OCI-LY3 (cell line): ENCODE measurements at regions not wholly inside any gene's neighbourhood (a gene's known extent, or its start where the extent isn't known, plus 50 kb on each side); places are given as distances from the start of the nearest gene placed in this dataset.

Source experiments
- EZH2phosphoT487 ChIP-seq: fragments of 200-600 bp; shearing (Covaris generic); IDR thresholded peaks from 2 replicates; pipeline ENCODE4 v1.6.1; 2018; ENCODE audit warnings: antibody characterized with exemption, mixed run types, low read depth
- TF ChIP-seq, protein P1 (sequence below): fragments of 200-600, 300-600 bp; sonication (generic); IDR thresholded peaks from 2 replicates; pipeline ENCODE4 v1.5.1; 2014; ENCODE audit warnings: antibody characterized with exemption, low read length, low read depth

DNA sequence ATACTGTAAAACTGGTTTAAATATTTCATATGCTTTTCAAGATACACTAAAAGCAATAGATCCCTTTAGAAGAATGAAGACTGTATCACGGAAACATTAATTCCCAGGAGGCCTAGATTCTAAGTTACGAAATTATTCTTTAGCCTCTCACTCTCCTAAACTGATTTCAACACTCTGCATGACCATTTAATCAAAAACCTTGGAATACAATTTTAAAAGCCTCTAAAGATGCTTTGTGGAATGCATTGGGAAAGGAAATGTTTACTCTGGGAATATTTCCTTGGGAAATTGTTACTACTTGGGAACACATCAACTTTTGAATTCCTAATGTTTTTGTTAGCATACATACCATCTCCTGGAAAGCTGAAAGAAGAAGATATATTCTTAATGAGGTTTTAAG lies 255.7 kb upstream of the FAR2 start:
- TF ChIP-seq EZH2phosphoT487: no peak
- TF ChIP-seq, protein P1, sequence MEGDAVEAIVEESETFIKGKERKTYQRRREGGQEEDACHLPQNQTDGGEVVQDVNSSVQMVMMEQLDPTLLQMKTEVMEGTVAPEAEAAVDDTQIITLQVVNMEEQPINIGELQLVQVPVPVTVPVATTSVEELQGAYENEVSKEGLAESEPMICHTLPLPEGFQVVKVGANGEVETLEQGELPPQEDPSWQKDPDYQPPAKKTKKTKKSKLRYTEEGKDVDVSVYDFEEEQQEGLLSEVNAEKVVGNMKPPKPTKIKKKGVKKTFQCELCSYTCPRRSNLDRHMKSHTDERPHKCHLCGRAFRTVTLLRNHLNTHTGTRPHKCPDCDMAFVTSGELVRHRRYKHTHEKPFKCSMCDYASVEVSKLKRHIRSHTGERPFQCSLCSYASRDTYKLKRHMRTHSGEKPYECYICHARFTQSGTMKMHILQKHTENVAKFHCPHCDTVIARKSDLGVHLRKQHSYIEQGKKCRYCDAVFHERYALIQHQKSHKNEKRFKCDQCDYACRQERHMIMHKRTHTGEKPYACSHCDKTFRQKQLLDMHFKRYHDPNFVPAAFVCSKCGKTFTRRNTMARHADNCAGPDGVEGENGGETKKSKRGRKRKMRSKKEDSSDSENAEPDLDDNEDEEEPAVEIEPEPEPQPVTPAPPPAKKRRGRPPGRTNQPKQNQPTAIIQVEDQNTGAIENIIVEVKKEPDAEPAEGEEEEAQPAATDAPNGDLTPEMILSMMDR: no peak
